Lower leg skin (tissue), 3 donors: ENCODE measurements at regions not wholly inside any gene's neighbourhood (a gene's known extent, or its start where the extent isn't known, plus 50 kb on each side); places are given as distances from the start of the nearest gene placed in this dataset.

Source experiments
- CTCF ChIP-seq, 3 donors: fragments of 450-650 bp; IDR thresholded peaks; one replicate each; pipeline ENCODE4 v1.5.1; 2016; ENCODE audit warnings: antibody characterized with exemption in 3 of 3, mild to moderate bottlenecking in 3 of 3, moderate library complexity in 2 of 3
- POLR2A ChIP-seq, 2 donors: fragments of 450-650 bp; IDR thresholded peaks; one replicate each; pipeline ENCODE4 v1.6.1; 2016 to 2017; ENCODE audit warnings: antibody characterized with exemption in 2 of 2, mild to moderate bottlenecking in 1 of 2, moderate library complexity in 1 of 2

GRCh38 chr20:39658662-39659409 lies 696.7 kb downstream of the DHX35 start:
- TF ChIP-seq CTCF (IDR thresholded peaks at IDR 0.05) = no peak
- no peak for TF ChIP-seq POLR2A (IDR thresholded peaks at IDR 0.05)
